ENCODE measurements at regions not wholly inside any gene's neighbourhood (a gene's known extent, or its start where the extent isn't known, plus 50 kb on each side); places are given as distances from the start of the nearest gene placed in this dataset.

DNA sequence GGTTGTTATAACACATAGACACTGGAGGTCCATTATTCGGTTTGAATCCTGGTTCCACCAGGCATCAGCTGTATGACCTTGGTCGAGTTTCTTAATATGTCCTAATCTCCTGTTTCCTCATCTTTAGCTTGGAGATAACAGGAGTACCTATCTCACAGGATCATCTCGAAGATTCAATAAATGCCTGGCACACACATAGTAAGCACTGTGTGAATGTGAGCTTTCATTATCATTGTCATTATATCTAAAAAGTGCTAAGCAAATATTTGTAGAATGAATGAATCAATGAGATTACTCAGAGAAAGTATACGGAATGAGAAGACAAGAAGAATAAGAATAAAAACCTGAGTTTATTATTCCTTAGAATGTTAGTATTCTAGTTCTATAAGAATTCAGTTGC, 227.4 kb upstream of the CFAP20DC start:
- no peak for DNase-seq

DNA sequence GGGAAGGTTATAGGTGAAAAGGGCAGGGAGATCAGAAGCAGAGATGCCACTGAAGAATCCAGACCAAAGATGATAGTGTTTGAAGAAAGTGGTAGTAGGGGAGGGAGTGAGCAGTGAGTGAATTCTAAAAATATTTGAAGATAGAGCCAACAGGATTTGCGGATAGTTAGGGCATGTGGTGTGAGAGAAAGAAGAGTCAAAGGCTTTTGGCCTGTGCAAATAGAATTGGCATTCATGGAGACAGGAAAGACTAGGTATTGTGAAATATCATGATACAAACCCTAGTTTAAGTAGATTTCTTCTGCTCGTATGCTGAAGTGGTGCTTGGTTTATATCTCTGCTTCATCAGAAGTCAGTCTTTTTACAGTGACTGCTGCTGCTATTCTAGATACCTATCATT, 224.2 kb upstream of the CFAP20DC start:
- DNase-seq, result no peak

DNA sequence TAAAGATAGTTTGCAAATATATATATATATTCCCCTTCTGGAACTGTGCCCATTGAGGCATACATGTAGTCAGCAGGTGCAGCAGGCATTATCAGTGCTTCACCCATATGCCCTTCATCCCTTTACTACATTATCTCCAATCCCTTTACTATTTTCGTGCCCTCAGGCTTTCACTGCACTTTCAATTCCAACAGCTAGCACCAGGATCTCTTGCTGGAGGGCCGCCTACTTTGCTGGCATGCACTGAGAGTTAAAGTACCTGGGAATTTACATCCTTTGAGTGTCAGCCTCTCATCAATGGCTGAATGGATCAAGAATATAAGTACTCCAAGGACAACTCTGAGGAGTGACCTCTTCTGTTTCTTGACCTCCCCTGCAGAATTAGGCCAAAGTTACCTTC, 222.1 kb upstream of the CFAP20DC start:
- no peak for DNase-seq

DNA sequence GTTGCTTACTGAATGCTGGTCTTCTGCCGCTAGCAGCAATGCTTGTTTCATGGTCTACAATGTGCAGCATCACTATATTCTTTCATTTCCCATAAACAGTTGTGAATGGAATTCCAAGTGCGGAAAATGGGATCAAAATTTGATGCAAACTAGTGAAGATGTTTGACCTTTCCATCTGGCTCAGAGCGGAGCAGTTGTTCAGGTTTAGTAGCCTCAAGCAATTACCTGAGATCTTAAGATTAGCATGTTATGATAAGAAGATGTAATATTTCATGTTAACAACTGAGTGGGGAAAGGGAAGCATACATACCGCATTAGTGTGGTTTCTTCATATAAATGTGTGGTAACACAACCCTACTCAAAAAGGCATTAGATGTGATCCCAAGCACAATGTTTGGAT, 221.1 kb upstream of the CFAP20DC start:
- DNase-seq, result no peak

DNA sequence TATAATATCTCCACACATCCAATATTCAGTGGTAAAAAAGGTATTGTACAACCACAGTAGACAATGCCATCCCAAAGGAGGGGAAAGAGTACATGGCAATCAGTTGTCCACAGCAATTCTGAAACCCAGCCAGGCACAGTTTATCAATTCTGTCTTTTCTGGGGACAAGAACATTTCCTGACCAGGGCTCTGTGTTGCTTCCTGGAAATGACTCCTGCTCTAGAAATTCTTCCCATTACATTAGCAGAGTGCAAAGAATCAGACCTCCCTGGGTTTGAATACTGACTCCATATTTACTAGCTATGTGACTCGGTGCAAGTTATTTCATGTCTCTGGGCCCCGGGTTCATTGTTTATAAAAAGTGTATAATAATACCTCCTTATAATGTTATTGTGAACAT, 220.4 kb upstream of the CFAP20DC start:
- DNase-seq, result no peak

DNA sequence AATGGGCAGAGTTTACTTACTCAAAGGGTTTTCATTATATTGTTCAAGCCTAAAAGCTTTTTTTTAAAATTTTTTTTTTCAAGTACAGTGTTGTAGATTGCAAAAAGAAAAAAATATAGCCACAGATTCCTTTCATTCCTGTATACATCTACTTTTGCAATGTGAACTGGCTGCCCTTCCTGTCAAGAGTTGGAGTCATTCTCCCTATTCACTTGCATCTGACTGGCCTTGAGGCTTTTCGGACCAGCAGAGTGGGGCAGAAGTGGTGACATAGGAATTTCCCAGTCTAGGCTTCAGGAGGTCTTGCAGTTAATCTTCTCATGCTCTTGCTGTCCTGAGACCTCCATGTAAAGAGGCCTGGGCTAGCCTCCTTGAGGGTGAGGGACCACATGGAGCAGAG, 218.3 kb upstream of the CFAP20DC start:
- DNase-seq, result no peak

DNA sequence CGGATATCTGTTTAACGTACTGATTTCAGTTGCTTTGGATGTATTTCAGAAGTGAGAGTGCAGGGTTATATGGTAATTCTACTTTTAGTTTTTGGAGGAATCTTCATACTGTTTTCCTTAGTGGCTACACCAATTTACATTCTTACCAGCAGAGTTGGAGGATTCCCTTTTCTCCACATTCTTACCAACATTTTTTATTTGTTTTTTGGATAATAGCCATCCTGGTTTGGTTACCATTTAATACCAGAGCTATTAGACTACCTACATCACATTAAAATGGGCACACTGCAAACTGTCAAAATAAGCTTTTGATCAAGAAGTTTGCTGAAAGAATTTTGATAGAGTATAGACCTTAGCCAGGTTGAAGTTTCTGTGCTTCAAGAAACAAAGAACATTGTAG, 217.2 kb upstream of the CFAP20DC start:
- no peak for DNase-seq

DNA sequence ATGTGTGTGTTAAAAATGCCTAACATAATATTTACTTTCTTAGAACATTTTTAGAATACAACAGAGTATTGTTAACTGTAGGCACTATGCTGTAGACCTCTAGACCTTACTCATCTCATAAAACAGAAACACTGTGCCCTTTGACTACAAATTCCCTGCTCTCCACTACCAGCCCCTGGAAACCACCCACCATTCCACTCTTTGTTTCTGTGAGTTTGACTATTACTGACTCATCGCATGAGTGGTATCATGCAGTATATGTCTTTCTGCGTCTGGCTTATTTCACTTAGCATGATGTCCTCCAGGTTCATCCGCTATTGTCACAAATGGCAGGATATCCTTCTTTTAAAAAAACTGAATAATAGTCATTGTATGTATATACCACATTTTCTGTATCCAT, 216.7 kb upstream of the CFAP20DC start:
- no peak for DNase-seq

DNA sequence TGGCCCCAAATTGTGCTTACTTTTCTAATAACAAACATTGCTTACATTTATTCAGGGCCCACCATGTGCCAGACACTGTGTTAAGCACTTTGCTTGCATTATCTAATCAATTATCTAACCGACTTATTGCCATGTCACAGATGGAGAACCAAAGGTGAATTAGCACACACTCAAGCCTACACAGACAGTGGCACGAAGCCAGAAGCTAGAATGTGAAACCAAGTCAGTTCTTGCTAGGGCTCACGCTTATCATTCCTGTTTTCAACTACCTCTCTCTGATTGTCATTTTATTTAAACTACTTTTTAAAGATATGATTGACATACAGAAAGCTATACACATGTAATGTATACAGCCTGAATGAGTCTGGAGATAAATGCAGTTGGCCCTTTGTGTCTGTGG, 215.7 kb upstream of the CFAP20DC start:
- no peak for DNase-seq

DNA sequence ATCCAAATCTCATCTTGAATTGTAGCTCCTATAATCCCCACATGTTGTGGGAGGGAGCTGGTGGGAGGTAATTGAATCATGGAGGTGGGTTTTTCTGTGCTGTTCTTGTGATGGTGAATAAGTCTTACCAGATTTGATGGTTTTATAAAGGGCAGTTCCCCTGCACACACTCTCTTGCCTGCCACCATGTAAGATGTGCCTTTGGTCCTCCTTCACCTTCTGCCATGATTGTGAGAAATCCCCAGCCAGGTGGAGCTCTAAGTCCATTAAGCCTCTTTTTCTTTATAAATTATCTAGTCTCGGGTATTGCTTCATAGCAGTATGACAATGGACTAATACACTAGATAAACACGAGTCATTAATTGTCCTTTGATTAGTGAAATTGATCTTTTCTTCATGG, 214.5 kb upstream of the CFAP20DC start:
- no peak for DNase-seq

DNA sequence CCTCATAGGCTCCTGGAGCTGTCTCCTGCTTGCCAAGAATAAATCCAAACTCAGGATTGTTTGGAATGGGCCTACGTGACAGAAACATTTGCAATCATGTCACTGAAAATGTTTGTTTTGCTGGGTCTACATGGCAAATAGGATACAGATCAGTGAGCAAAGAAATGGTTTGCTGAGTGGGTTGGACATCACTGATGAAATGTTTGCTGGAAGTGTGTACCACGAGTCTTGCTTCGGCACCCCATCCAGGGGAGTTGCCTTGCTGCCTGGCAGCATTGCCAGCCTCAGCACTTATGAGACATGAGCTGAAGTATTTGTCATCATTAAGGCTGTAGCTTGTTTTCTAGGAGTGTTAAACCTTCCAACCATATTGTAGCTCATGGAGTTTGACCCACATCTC, 213.3 kb upstream of the CFAP20DC start:
- no peak for DNase-seq

DNA sequence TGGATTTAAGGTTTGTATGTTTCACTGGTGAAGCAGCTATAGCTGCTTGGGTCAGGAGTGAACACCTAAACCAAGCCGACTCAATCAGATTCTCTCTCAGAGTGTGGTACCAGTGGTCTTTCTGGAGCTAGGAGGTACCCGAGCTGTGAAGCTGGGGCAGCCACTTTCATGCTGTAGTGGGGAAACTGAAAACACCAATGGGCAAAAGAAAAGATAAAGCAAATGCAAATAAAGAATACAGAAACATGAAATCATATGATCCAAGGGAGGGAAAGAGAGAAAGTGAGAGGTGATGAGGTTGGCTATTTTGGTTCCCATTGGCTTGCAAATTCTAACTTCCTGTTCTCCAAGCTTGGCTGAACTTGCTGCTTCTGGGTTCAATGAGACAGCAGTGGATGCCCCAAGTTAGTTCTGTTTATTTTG, 212.3 kb upstream of the CFAP20DC start:
- DNase-seq, result no peak

DNA sequence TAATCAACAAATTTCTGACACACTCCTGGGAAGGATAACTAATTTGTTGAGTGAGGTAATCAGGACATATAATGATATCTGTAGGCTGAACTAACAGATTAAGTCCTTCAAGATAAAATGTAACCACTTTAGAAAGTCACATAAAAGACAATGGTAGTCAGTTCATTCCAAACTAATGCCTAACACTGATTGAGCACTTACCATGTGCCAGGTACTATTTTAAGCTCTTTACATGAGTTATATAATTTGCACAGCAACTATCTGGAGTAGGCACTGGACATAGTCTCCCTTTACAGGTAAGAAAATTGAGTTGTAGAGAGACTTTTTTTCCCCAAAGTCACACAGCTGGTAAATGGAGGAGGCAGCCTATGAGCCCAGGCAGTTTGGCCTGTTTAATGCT, 211.2 kb upstream of the CFAP20DC start:
- DNase-seq, result no peak

DNA sequence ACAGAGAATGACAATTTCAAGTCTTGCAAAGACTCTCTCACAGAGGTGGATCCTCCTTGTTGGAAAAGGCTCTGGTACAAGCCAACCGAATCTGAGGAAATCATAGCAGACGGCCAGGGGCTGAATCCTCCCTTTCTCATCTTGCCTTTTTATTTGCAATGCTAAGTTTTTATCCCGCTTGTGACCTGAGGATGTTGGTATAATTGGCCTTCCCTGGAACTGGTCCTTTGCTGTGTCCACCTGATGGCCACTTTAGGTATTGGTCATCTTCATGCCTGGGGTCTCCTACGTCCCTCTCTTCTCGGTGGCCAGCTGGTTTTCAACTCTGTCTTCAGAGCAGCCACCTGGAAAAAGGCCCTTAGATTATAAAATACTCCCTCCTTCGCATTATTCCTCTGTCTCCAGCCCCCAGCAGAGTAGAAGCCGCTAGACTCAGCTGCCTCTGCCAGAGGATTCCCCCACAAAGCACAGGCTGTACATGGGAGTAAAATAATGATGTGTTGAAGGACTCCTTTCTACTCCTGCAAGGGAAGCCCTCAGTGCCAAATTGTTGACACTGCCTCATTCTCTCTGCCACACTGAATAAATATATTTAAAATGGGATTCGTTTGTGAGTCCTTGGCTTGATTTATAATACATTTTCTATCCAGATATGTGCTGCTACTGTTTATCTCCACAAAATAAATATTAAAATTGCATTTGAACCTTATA, 208.9 kb upstream of the CFAP20DC start:
- no peak for DNase-seq

DNA sequence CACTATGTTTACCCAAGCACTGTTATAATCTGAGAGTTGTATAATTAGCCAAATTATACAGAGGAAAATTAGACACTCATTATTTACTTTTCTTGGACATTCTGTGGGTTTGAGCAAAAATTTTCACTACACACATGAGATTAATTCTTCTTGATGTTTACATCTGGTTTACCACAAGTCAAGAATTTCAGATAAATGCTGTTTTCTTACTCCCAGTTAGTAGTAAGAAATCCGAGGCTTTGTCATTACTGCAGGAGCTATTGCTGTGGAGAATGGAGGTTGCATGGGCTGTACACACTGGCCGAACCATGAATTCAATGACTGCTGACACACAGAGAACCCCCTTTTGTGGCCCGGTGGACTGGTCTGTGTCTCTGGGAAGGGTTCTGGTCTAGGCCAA, 207.7 kb upstream of the CFAP20DC start:
- DNase-seq, result no peak

DNA sequence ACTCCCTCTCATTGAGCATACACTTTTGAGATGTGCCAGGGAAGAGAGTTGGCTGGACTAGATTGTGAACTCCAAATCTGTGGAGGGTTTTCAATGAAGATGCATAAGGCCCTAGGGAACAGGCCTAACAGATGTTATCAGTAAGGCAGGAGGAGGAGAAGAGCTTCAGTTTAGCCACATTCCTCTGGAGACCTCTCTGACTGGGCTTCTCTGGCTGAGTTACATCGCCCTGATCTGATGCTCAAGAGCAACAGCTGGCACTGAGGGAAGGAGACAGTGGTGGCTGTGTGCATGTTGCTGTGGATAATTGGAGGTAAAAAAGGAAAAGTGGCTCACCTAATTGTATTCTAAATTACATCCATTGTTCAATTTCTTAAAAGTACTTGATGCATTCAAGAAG, 206.4 kb upstream of the CFAP20DC start:
- no peak for DNase-seq

DNA sequence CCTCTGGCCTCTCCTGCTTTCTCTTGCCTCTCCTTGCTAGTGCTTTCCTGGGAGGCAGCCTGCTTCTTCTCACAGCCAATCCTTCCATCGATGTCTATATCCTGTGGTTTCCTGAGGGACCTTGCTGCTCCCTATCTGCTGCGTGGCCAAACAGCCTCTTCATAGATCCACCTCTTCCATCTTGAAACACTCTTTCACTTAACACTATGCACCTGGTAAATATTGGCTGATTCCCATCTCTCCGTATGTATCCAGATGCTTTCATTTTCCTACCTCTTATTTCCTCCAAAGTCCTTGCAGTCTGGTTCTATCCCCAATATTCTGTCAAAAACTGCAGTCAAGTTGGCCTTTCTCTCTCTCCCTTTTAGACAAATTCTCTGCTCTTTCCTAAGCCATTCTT, 205.2 kb upstream of the CFAP20DC start:
- no peak for DNase-seq

DNA sequence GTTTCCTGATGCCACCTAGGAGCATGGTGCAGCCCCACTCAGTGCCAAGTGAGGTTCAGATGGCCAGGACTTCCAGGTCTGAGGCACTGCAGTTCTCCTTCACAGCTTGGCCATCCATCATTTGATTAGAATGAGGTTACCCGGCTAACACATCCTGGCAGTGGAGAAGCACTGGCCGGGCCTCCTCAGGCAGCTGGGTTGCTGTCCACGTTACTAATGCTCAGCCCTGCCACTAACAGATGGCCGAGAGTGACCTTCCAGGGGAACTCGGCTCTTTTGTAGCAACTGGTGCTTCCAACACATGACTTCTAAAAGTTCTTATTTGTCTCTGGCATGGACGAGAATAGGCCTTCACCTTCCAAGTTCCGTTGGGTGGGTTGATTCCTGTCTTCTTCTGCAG, 204.6 kb upstream of the CFAP20DC start:
- DNase-seq, result no peak

DNA sequence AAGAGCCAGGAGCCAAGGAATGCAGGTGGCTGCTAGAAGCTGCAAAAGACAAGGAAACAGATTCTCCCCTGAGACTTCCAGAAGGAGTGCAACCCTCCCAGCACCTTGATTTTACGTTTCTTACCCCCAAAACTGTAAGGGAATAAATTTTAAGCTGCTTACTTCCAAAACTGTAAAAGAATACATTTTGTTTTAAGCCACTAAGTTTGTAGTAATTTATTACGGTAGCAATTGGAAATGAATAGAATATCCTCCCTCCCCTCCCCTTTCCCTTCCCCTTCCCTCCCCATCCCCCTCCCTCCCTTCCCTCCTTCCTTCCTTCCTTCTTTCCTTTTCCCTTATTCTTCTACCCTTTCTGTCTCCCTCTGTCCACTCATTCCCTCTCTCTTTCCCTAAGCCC, 203.7 kb upstream of the CFAP20DC start:
- no peak for DNase-seq

DNA sequence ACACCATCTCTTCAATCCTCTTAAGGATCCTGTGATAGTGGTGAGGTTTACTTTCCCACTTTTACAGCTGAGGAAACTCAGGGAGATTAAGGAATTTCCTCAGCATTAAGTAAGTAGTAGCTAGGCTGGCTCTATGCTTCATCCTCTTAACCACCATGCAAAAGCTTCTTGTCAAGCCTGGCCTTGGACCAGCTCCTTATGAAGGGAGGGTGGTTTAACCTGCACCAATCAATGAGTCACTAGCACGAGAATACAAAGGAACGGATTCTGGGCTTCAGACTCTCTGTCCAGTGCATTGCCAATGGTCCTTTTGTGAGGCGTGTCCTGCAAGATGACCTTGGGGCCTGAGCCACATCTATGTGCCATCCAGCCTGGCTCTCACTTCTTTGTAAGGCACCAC, 202.0 kb upstream of the CFAP20DC start:
- no peak for DNase-seq

DNA sequence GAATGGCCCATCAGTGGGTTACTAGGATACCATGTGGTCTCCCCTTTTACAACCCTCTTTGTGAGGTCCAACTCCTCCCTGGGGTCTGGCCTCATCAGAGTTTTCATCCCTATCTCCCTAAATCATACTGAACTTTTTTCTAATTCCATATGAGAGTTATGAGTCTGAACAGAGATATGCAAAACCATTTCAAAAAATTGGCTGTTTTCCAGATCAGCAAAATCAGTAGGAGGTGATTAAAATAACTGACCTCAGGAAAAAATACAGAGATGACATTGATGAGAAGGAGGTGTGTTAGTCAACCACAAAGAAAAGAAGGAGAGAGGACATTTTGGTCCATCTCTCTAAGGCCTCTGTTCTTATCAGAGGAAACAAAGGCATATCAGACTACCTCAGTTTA, 200.8 kb upstream of the CFAP20DC start:
- DNase-seq, result no peak

DNA sequence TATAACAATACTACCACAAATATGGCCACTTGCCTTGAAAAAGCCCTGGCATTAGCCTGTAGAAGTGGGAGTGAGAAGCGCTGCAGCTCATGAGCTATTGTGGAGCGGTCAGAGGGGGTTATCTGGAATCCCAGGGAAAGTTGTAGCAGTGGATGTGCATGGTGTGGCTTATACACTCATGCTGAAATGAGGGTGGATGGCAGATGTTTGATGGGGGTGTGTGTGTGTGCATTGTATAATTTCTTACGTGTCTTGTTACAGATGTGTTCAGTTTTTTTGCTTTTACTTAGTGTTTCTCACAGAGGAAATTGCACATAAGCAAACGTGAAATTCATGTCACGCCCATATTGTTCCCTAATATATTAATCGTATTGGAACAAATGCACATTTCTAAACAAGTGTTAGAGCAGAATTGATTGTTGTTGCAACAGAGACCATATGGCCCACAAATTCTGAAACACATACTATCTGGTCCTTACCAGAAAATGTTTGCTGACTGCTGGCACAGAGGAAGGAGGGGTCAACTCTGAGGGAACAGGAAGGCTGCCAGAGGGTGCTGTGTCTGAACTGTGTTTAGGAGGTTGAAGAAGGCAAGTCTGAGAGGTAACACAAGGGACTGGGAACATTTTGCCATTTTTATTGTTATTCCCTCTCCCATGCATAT, 200.0 kb upstream of the CFAP20DC start:
- DNase-seq, result no peak

DNA sequence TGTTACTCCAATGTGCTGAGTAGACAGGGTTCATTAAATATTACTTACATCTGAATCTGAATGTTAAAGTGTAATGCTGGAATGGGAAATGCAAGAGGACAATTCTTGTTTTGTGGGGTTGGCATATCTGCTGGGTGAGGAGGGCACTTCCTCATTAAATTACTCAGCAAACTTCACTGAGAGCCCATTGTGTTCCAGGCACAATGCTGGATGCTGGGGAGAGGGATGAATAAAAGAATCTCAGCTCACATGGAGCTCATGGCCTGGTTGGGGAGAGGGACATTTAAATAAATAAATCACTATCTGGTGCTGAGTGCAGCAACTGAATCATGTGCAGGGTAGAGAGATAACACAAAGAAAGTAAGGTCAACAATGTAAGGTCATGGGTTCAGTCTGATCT, 199.2 kb upstream of the CFAP20DC start:
- DNase-seq, result no peak

DNA sequence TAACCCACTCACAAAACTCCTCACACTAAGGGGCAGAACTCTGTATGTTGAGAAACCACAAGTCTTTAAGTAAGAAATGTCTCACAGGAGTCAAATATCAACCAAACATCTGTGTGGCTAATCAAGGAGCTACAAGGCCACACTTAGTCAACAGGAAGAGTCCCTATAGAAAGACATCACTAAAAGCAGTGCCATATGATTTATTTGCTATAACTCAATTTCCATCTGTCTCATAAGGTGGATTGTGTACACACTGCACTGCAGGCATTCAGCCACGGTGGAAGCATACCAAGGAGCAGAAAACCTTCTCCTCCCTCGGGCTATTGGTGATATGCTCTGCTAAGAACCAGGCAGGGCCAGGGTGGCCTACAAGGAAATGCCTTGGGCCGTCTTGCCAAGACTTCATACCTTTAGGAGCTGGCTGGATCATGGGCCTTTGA, 197.6 kb upstream of the CFAP20DC start:
- DNase-seq, result no peak

Measured in GDM1 (cell line).